NCI-H2227 (cell line): ENCODE measurements at regions not wholly inside any gene's neighbourhood (a gene's known extent, or its start where the extent isn't known, plus 50 kb on each side); places are given as distances from the start of the nearest gene placed in this dataset.
"Not testable (repeated sequence)": the region's sequence is repeated elsewhere in the genome, so short reads cannot be mapped to it uniquely, and the experiment has no call there.

Source experiments
- DNase-seq: peaks from one replicate; lab custom pipeline; 2025; ENCODE audit not compliant: unreplicated experiment; lab: John Stamatoyannopoulos, UW

- DNase-seq: no peak
These were observed 72.3 kb upstream of the ACTRT2 start for GRCh38 chr1:2948751-2949680.

GRCh38 chr1:2949966-2950925 lies 71.0 kb upstream of the ACTRT2 start:
- no peak for DNase-seq

GRCh38 chr1:2950926-2951305 lies 70.4 kb upstream of the ACTRT2 start:
- no peak for DNase-seq

GRCh38 chr1:2951856-2952255 lies 69.4 kb upstream of the ACTRT2 start:
- DNase-seq: no peak

- no peak for DNase-seq
These were observed 68.9 kb upstream of the ACTRT2 start for GRCh38 chr1:2952371-2952770.

GRCh38 chr1:2952992-2953391 lies 68.3 kb upstream of the ACTRT2 start:
- DNase-seq: no peak

- no peak for DNase-seq
These were observed 67.5 kb upstream of the ACTRT2 start for GRCh38 chr1:2953688-2954285.

- DNase-seq: no peak
These were observed 65.6 kb upstream of the ACTRT2 start for GRCh38 chr1:2955652-2956051.

GRCh38 chr1:2956576-2956975 lies 64.7 kb upstream of the ACTRT2 start:
- DNase-seq: no peak

- DNase-seq: no peak
These were observed 63.9 kb upstream of the ACTRT2 start for GRCh38 chr1:2957329-2957728.

- not testable (repeated sequence) for DNase-seq
These were observed 61.4 kb upstream of the ACTRT2 start for GRCh38 chr1:2959881-2960280.

- DNase-seq: no peak
These were observed 60.2 kb upstream of the ACTRT2 start for GRCh38 chr1:2961081-2961480.

GRCh38 chr1:2961661-2962060 lies 59.6 kb upstream of the ACTRT2 start:
- DNase-seq: no peak

GRCh38 chr1:2962061-2962460 lies 59.2 kb upstream of the ACTRT2 start:
- DNase-seq: no peak

- DNase-seq: no peak
These were observed 58.7 kb upstream of the ACTRT2 start for GRCh38 chr1:2962541-2962940.

GRCh38 chr1:2962946-2963345 lies 58.3 kb upstream of the ACTRT2 start:
- no peak for DNase-seq

- DNase-seq: no peak
These were observed 55.6 kb upstream of the ACTRT2 start for GRCh38 chr1:2965676-2966075.

GRCh38 chr1:2966449-2967328 lies 54.6 kb upstream of the ACTRT2 start:
- DNase-seq: no peak

GRCh38 chr1:2967329-2967725 lies 53.9 kb upstream of the ACTRT2 start:
- no peak for DNase-seq

- DNase-seq: no peak
These were observed 53.4 kb upstream of the ACTRT2 start for GRCh38 chr1:2967881-2968280.
